Progenitor cell of endocrine pancreas (in vitro differentiated cells): ENCODE measurements at regions not wholly inside any gene's neighbourhood (a gene's known extent, or its start where the extent isn't known, plus 50 kb on each side); places are given as distances from the start of the nearest gene placed in this dataset.
"Not testable (repeated sequence)": the region's sequence is repeated elsewhere in the genome, so short reads cannot be mapped to it uniquely, and the experiment has no call there.

Experiments used
- DNase-seq: peaks from one replicate; pipeline ENCODE4 v3.0.0; 2021; ENCODE audit warnings: low spot score; ENCODE audit not compliant: unreplicated experiment
- H3K27ac Mint-ChIP-seq: 2 replicates; pipeline ENCODE4 v1.8.0; 2021; ENCODE audit warnings: mild to moderate bottlenecking, moderate library complexity, mixed read lengths
- H3K27me3 Mint-ChIP-seq: 2 replicates; pipeline ENCODE4 v1.8.0; 2021; ENCODE audit warnings: mixed read lengths
- H3K36me3 Mint-ChIP-seq: 2 replicates; pipeline ENCODE4 v1.8.0; 2022; ENCODE audit warnings: mixed read lengths; ENCODE audit not compliant: insufficient read depth
- H3K4me1 Mint-ChIP-seq: 2 replicates; pipeline ENCODE4 v1.8.0; 2021; ENCODE audit warnings: low read depth, mixed read lengths
- H3K4me3 Mint-ChIP-seq: 2 replicates; pipeline ENCODE4 v1.8.0; 2021; ENCODE audit warnings: low read depth, mild to moderate bottlenecking, moderate library complexity, mixed read lengths
- H3K9me3 Mint-ChIP-seq: 2 replicates; pipeline ENCODE4 v1.8.0; 2021; ENCODE audit warnings: low read depth, mixed read lengths
- CTCF ChIP-seq: fragments of 200-600 bp; sonication (generic); IDR thresholded peaks from one replicate; pipeline ENCODE4 v1.5.0; 2021; ENCODE audit warnings: antibody characterized with exemption, mild to moderate bottlenecking; ENCODE audit not compliant: unreplicated experiment

GRCh38 chr17:22266231-22266630 lies 573.9 kb downstream of the KCNJ18 start:
- H3K4me3 Mint-ChIP-seq, result no peak overlapping the region
- H3K9me3 Mint-ChIP-seq, result peaks cover 23% of the 10 kb centered on the region
- TF ChIP-seq CTCF, result no peak
- H3K4me1 Mint-ChIP-seq, result no peaks in the 10 kb centered on the region
- no peak overlapping the region for H3K27ac Mint-ChIP-seq
- DNase-seq, result no peak
- H3K36me3 Mint-ChIP-seq, result peaks cover 2% of the 10 kb centered on the region
- H3K27me3 Mint-ChIP-seq, result no peaks in the 10 kb centered on the region

- Mint-ChIP-seq H3K27me3 (no peaks in the 10 kb centered on the region), H3K9me3 (peaks cover 28% of the 10 kb centered on the region), H3K4me1 (no peaks in the 10 kb centered on the region), H3K4me3 (no peak overlapping the region), H3K27ac (no peak overlapping the region), H3K36me3 (peaks cover 2% of the 10 kb centered on the region)
- DNase-seq, result no peak
- TF ChIP-seq CTCF, result no peak
Measured at GRCh38 chr17:22267019-22267418, 574.7 kb downstream of the KCNJ18 start.

- peaks cover 33% of the 10 kb centered on the region for H3K9me3 Mint-ChIP-seq
- no peak overlapping the region for H3K27ac Mint-ChIP-seq
- TF ChIP-seq CTCF, result no peak
- H3K4me3 Mint-ChIP-seq, result no peak overlapping the region
- H3K36me3 Mint-ChIP-seq, result peaks cover 4% of the 10 kb centered on the region
- no peaks in the 10 kb centered on the region for H3K27me3 Mint-ChIP-seq
- H3K4me1 Mint-ChIP-seq, result no peaks in the 10 kb centered on the region
- DNase-seq, result no peak
Measured at GRCh38 chr17:22268214-22268911, 576.0 kb downstream of the KCNJ18 start.

- no peaks in the 10 kb centered on the region for H3K4me1 Mint-ChIP-seq
- no peak overlapping the region for H3K27ac Mint-ChIP-seq
- H3K4me3 Mint-ChIP-seq, result no peak overlapping the region
- H3K36me3 Mint-ChIP-seq, result peaks cover 4% of the 10 kb centered on the region
- no peak for TF ChIP-seq CTCF
- DNase-seq, result no peak
- no peaks in the 10 kb centered on the region for H3K27me3 Mint-ChIP-seq
- peaks cover 33% of the 10 kb centered on the region for H3K9me3 Mint-ChIP-seq
Measured at GRCh38 chr17:22268912-22269220, 576.5 kb downstream of the KCNJ18 start.

GRCh38 chr17:22270381-22270780 lies 578.1 kb downstream of the KCNJ18 start:
- Mint-ChIP-seq H3K27me3 (no peaks in the 10 kb centered on the region), H3K4me3 (no peak overlapping the region), H3K27ac (no peak overlapping the region), H3K36me3 (peaks cover 4% of the 10 kb centered on the region), H3K4me1 (no peaks in the 10 kb centered on the region), H3K9me3 (peaks cover 42% of the 10 kb centered on the region)
- DNase-seq, result no peak
- no peak for TF ChIP-seq CTCF

GRCh38 chr17:22270809-22271208 lies 578.5 kb downstream of the KCNJ18 start:
- not testable (repeated sequence) for H3K4me1 Mint-ChIP-seq, H3K27me3 Mint-ChIP-seq, H3K36me3 Mint-ChIP-seq, H3K4me3 Mint-ChIP-seq, H3K27ac Mint-ChIP-seq, DNase-seq
- H3K9me3 Mint-ChIP-seq, result peaks cover 42% of the 10 kb centered on the region
